HEK293T (cell line): ENCODE measurements at regions not wholly inside any gene's neighbourhood (a gene's known extent, or its start where the extent isn't known, plus 50 kb on each side); places are given as distances from the start of the nearest gene placed in this dataset.

Experiments
- CTCF ChIA-PET: fragments of 350-600 bp; formaldehyde crosslinking; extraction: SDS; loops from one replicate; lab custom pipeline; 2021; ENCODE audit warnings: antibody characterized with exemption, inconsistent platforms; lab: Yijun Ruan, JAX
- POLR2A ChIA-PET: fragments of 350-600 bp; formaldehyde crosslinking; extraction: SDS; loops from one replicate; lab custom pipeline; 2020; ENCODE audit warnings: antibody characterized with exemption, inconsistent platforms; lab: Yijun Ruan, JAX
- DNase-seq: peaks from one replicate; pipeline ENCODE4 v3.0.0; 2012; ENCODE audit warnings: mixed read lengths; ENCODE audit errors: extremely low spot score
- ARNT ChIP-seq: fragments of 450-650 bp; IDR thresholded peaks from 2 replicates; pipeline ENCODE4 v1.6.1; 2017; ENCODE audit warnings: mild to moderate bottlenecking
- BHLHE40 ChIP-seq: fragments of 450-650 bp; IDR thresholded peaks from 2 replicates; pipeline ENCODE4 v1.6.1; 2016; ENCODE audit warnings: mild to moderate bottlenecking, moderate library complexity, borderline replicate concordance
- CTBP1 ChIP-seq: fragments of 450-650 bp; IDR thresholded peaks from 2 replicates; pipeline ENCODE4 v1.6.1; 2016; ENCODE audit warnings: borderline replicate concordance
- ELF4 ChIP-seq: fragments of 450-650 bp; IDR thresholded peaks from 2 replicates; pipeline ENCODE4 v1.6.1; 2017; ENCODE audit warnings: antibody characterized with exemption
- FOXK2 ChIP-seq: fragments of 450-650 bp; IDR thresholded peaks from 2 replicates; pipeline ENCODE4 v1.6.1; 2016; ENCODE audit warnings: mild to moderate bottlenecking
- FOXM1 ChIP-seq: fragments of 450-650 bp; IDR thresholded peaks from 2 replicates; pipeline ENCODE4 v1.6.1; 2017; ENCODE audit warnings: mild to moderate bottlenecking, borderline replicate concordance
- HDGF ChIP-seq: fragments of 450-650 bp; IDR thresholded peaks from 2 replicates; pipeline ENCODE4 v1.6.1; 2017; ENCODE audit warnings: antibody characterized with exemption, borderline replicate concordance
- L3MBTL2 ChIP-seq: fragments of 450-650 bp; conservative IDR thresholded peaks from 2 replicates; pipeline ENCODE4 v1.6.1; 2016; ENCODE audit warnings: mild to moderate bottlenecking
- LEF1 ChIP-seq: fragments of 450-650 bp; IDR thresholded peaks from 2 replicates; pipeline ENCODE4 v1.6.1; 2017; ENCODE audit warnings: mild to moderate bottlenecking, borderline replicate concordance
- NFRKB ChIP-seq: fragments of 450-650 bp; IDR thresholded peaks from 2 replicates; pipeline ENCODE4 v1.6.1; 2016; ENCODE audit warnings: mild to moderate bottlenecking, moderate library complexity
- SP1 ChIP-seq: fragments of 450-650 bp; IDR thresholded peaks from 2 replicates; pipeline ENCODE4 v1.6.1; 2017
- SUZ12 ChIP-seq: fragments of 450-650 bp; IDR thresholded peaks from 2 replicates; pipeline ENCODE4 v1.6.1; 2016; ENCODE audit warnings: mild to moderate bottlenecking
- TARDBP ChIP-seq: fragments of 450-650 bp; IDR thresholded peaks from 2 replicates; pipeline ENCODE4 v1.6.1; 2016
- ZNF384 ChIP-seq: fragments of 450-650 bp; IDR thresholded peaks from 2 replicates; pipeline ENCODE4 v1.6.1; 2016

- no peak for DNase-seq
- ChIA-PET POLR2A (no interaction called here), CTCF (no interaction called here)
- TF ChIP-seq SP1: no peak
- TF ChIP-seq NFRKB: no peak
- no peak for TF ChIP-seq SUZ12
- TF ChIP-seq BHLHE40: no peak
Observed at GRCh38 chr22:46077669-46078099, 72.6 kb upstream of the PPARA start.

DNA sequence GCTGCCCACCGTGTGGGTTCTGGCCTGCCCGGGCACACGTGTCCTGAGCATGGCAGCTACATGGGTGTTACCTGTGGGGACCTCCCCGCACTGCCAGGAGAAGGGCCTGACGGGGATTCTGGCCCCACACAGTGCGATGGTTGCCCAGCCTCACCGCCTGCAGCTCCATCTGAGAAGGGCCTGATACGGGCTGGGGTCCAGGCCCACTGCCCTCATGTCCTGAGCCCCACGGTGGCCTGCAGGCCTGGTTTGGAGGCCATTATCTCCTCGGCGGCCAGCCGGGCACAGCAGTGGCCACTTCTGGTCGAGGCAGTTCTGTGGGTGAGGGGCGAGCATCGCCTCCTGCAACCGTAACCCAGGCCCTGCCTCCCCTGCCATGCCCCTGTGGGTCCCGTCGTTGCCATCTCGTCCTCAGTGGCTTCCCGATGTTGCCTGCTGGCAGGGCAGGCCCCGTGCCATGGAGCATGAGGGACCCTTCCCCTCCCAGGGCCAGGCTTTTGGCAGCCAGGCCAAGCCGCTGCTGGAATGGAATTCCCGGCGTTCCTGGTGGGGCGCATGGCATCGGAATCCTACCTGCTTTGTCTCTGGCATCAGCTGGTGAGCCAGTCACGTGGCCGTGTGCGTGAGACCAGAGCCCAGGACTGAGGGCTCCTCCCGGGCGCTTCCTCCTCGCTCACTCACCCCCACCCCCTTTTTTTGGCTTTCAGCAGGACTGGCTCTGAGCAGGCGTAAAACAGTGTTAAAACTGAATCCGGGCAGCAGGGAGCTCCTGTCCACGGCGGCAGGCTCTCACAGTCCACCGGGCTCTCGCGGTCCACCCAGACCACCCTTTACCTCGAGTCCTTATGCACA lies 71.9 kb upstream of the PPARA start:
- POLR2A ChIA-PET: interaction anchor here (1.3 kb wide), 1 partner anchor 65 kb away, joined by 6 read pairs; no protein-coding TSS in a partner anchor
- DNase-seq: no peak
- CTCF ChIA-PET: interaction anchor here (0.6 kb wide), 2 partner anchors 30 to 45 kb away, joined by 3 read pairs; no protein-coding TSS in a partner anchor
- TF ChIP-seq HDGF (no peak), LEF1 (no peak), NFRKB (no peak), TARDBP (no peak)

DNA sequence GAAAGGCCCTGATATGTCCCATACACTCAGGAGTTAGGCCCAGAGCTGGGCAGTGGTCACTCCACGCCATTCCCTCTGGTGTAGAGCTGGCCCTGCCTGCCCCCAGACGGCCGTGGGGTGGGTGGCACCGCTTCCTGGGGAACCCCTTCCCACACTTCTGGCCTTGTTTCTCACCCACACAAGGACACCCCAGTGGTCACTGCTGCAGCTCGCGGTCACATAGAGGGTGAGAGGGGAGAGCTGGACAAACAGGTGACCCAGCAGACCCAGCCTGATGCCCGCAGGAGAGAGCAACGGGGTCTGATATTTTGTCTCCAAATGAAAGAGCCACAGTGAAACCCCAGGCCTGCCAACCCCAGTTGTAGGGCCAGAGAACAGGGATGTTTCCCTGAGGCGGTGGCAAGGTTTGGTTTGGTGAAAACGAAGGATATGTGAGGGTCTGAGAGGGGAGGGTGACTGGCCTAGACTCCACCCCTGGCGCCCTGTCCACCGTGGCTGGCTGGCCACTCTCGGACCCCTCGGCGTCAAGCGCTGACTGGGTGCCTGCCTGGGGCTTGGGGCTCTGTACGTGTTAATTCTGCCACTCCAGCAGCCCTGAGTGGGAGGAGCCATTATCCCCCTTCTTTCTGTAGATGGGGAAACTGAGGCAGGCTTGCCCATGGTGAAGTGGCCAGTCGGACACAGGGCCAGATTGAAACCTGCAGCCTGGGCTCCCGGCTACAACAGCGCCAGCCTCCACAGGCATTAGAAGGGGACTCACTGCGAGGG lies 71.0 kb upstream of the PPARA start:
- POLR2A ChIA-PET: interaction anchor here (1.3 kb wide), 1 partner anchor 66 kb away, joined by 6 read pairs; no protein-coding TSS in a partner anchor
- no peak for DNase-seq
- CTCF ChIA-PET: interaction anchor here (0.6 kb wide), 2 partner anchors 31 to 44 kb away, joined by 3 read pairs; no protein-coding TSS in a partner anchor
- no peak for TF ChIP-seq FOXK2
- TF ChIP-seq SP1: no peak
- TF ChIP-seq L3MBTL2: no peak
- TF ChIP-seq CTBP1: no peak
- TF ChIP-seq ELF4: no peak
- no peak for TF ChIP-seq LEF1
- TF ChIP-seq FOXM1: no peak
- no peak for TF ChIP-seq SUZ12
- TF ChIP-seq ZNF384: no peak
- TF ChIP-seq ARNT: no peak

DNA sequence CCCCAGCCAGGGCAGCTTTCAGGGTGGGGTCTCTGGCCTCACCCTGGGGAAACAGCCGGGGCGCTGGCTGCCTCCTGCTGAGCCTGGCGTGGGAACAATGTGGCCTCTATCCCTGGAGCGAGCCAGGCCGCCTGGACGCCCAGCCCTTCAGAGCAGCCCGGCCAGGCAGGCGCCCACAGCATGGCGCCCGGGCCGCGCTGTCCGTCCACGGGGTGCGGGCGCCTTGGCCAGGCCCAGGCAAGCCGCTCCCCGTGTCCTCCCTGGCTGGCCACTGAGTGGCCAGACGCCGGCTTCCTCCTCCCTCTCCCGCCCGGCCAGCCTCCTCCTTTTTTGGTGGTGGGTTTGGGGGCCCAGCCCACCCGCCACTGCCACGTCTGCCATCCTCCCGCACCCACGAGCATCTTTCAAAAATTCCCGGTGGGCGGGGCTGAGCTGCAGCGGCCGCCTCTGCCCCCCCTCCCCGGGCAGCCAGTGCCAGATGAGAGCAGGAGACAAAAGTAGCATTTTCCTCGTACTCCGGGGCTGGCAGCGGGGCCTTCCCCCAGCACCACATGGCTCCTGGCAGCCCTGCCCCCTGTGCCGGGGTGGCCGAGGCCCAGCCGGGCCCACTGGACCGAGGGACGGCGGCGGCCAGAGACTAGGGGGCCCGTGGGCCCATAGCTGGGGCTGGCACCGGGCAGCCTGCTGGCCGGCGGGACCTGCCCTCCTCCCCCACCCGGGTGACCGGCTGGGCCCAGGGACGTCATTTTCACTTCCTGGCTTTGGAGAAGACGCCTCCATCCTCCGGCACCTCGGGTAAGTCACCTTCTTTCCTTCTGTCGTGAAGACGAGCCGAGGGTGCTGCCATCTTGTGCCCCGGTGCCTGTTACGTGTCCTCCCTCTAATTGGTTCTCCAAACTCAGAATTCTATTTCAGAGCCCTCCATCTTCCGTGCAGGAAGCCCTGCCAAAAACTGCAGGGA lies 70.2 kb upstream of the PPARA start:
- TF ChIP-seq FOXM1 (no peak), L3MBTL2 (no peak), HDGF (no peak), NFRKB (no peak), SP1 (no peak), ZNF384 (no peak), TARDBP (no peak), ARNT (no peak), SUZ12 (no peak), LEF1 (no peak), BHLHE40 (no peak)
- no peak for DNase-seq
- ChIA-PET CTCF (no interaction called here), POLR2A (no interaction called here)

- TF ChIP-seq HDGF (no peak), ARNT (no peak), LEF1 (no peak), NFRKB (no peak), ZNF384 (no peak), SP1 (no peak), FOXK2 (no peak), SUZ12 (no peak), TARDBP (no peak)
- ChIA-PET CTCF (interaction anchor here (0.6 kb wide), 1 partner anchor 1724 kb away, joined by 3 read pairs; no protein-coding TSS in a partner anchor), POLR2A (no interaction called here)
- no peak for DNase-seq
Observed at GRCh38 chr22:46081036-46081830, 69.1 kb upstream of the PPARA start.

DNA sequence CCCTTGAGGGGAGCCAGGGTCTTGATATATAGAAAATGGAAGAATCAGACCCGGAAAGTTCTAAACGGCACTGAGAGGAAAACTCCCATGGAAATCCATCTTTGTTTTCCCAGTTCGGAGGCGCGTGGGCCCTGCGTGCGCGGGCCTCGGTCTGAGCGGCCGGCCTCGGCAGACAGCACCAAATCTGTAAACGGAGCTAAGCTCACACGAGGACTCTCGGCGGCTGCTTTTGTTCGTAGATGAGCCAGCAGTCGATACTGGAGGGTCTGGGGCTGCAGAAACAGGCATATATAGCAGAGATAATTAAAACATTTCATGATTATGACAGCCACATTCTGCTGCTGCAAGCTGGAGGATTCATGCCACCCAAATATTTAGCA lies 68.5 kb upstream of the PPARA start:
- DNase-seq: no peak
- POLR2A ChIA-PET: no interaction called here
- TF ChIP-seq CTBP1: no peak
- TF ChIP-seq HDGF: no peak
- TF ChIP-seq L3MBTL2: no peak
- no peak for TF ChIP-seq FOXM1
- no peak for TF ChIP-seq SUZ12
- CTCF ChIA-PET: no interaction called here

DNA sequence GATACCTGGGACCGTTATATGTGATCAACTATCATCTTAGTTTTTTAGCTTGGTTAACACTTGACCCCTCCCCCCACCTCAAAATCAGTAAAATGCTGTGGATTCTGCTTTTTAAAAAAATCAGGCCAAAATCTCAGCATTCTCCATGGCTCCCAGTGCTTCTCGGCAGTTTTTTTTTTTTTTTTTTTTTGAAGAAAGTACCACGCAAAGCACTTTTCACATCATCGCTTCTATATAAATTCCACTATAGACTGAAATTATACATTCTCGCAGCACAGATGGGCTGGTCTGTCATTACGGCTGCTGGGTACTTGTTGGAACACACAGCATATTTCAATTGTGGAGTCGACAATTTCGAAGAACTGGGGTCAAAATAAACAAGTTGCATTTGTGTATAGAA lies 67.7 kb upstream of the PPARA start:
- ChIA-PET CTCF (no interaction called here), POLR2A (no interaction called here)
- DNase-seq: no peak
- TF ChIP-seq SP1: no peak
